Keratinocyte (primary cell): ENCODE measurements at regions not wholly inside any gene's neighbourhood (a gene's known extent, or its start where the extent isn't known, plus 50 kb on each side); places are given as distances from the start of the nearest gene placed in this dataset.

ENCODE experiments used
- DNase-seq: peaks from one replicate; pipeline ENCODE4 v3.0.0-alpha.2; 2011; ENCODE audit warnings: low read depth, missing footprints, low spot score
- FAIRE-seq: peaks from 2 replicates; lab custom pipeline; 2011; peaks lifted over from hg19 to GRCh38; lab: Jason Lieb, UNC
- H2AFZ ChIP-seq: 2 replicates; pipeline ENCODE4 v1.6.0; 2012; ENCODE audit warnings: low read length, control low read depth, inconsistent platforms; ENCODE audit not compliant: control insufficient read depth
- H3K27ac ChIP-seq: 2 replicates; pipeline ENCODE4 v1.5.1; 2011; ENCODE audit warnings: low read length; ENCODE audit not compliant: control insufficient read depth, insufficient read depth
- H3K27me3 ChIP-seq: 3 replicates; pipeline ENCODE4 v1.6.0; 2011; ENCODE audit warnings: low read length; ENCODE audit not compliant: control insufficient read depth, insufficient read depth; ENCODE audit errors: extremely low read depth
- H3K36me3 ChIP-seq, 2 experiments: 2 replicates in 1 of 2; 3 replicates in 1 of 2; pipeline ENCODE4 v1.5.1; 2011; ENCODE audit warnings: low read length in 2 of 2, mild to moderate bottlenecking in 1 of 2; ENCODE audit not compliant: control insufficient read depth in 2 of 2, insufficient read depth in 2 of 2; ENCODE audit errors: extremely low read depth in 1 of 2
- H3K4me1 ChIP-seq: 3 replicates; pipeline ENCODE4 v1.5.1; 2011; ENCODE audit warnings: low read length; ENCODE audit not compliant: control insufficient read depth, insufficient read depth; ENCODE audit errors: extremely low read depth
- H3K4me2 ChIP-seq: 3 replicates; pipeline ENCODE4 v1.6.0; 2011; ENCODE audit warnings: low read depth, low read length; ENCODE audit not compliant: control insufficient read depth, insufficient read depth; ENCODE audit errors: extremely low read depth
- H3K4me3 ChIP-seq, 3 experiments: fragments of 200-600 bp in 1 of 3; sonication (generic) in 1 of 3; 2 replicates in 2 of 3; 3 replicates in 1 of 3; pipeline ENCODE4 v1.5.1; 2011 to 2016; ENCODE audit warnings: low read length in 3 of 3, mild to moderate bottlenecking in 3 of 3, control low read depth in 2 of 3, inconsistent platforms in 1 of 3, low read depth in 1 of 3, mixed read lengths in 1 of 3, mixed run types in 1 of 3, moderate library complexity in 1 of 3; ENCODE audit not compliant: control insufficient read depth in 2 of 3, insufficient read depth in 2 of 3; ENCODE audit errors: extremely low read depth in 1 of 3
- H3K79me2 ChIP-seq: 2 replicates; pipeline ENCODE4 v1.6.0; 2012; ENCODE audit warnings: low read length; ENCODE audit not compliant: control insufficient read depth, insufficient read depth
- H3K9ac ChIP-seq: 3 replicates; pipeline ENCODE4 v1.6.0; 2011; ENCODE audit warnings: low read length; ENCODE audit not compliant: control insufficient read depth, insufficient read depth; ENCODE audit errors: extremely low read depth
- H3K9me1 ChIP-seq: 3 replicates; pipeline ENCODE4 v1.6.0; 2011; ENCODE audit warnings: low read length; ENCODE audit not compliant: control insufficient read depth, insufficient read depth; ENCODE audit errors: extremely low read depth
- H3K9me3 ChIP-seq: 2 replicates; pipeline ENCODE4 v1.5.1; 2012; ENCODE audit warnings: low read depth, low read length; ENCODE audit not compliant: control insufficient read depth
- H4K20me1 ChIP-seq: 3 replicates; pipeline ENCODE4 v1.6.0; 2011; ENCODE audit warnings: low read length; ENCODE audit not compliant: control insufficient read depth, insufficient read depth; ENCODE audit errors: extremely low read depth
- EZH2 ChIP-seq: IDR thresholded peaks from one replicate; pipeline ENCODE4 v1.6.1; 2012; ENCODE audit warnings: inconsistent platforms, mild to moderate bottlenecking, low read length, moderate library complexity
- dilution Hi-C: fragments of 300-500 bp; cut with MboI; formaldehyde crosslinking; loops from one replicate; pipeline ENCODE4 v1.7.0; 2020; ENCODE audit warnings: low sequenced_read_pairs; ENCODE audit not compliant: extremely low pct_ligation_motif_present
- TF ChIP-seq, protein P1 (sequence below), 3 experiments: IDR thresholded peaks in 1 of 3; conservative IDR thresholded peaks in 1 of 3; optimal IDR thresholded peaks in 1 of 3; 2 replicates in 2 of 3; 3 replicates in 1 of 3; pipeline versions ENCODE3 to v1.5.1; 2011; ENCODE audit warnings: low read length in 3 of 3, mild to moderate bottlenecking in 3 of 3, moderate library complexity in 2 of 3, control low read depth in 1 of 3, inconsistent platforms in 1 of 3; ENCODE audit not compliant: insufficient read depth in 2 of 3; ENCODE audit errors: extremely low read depth in 1 of 3

DNA sequence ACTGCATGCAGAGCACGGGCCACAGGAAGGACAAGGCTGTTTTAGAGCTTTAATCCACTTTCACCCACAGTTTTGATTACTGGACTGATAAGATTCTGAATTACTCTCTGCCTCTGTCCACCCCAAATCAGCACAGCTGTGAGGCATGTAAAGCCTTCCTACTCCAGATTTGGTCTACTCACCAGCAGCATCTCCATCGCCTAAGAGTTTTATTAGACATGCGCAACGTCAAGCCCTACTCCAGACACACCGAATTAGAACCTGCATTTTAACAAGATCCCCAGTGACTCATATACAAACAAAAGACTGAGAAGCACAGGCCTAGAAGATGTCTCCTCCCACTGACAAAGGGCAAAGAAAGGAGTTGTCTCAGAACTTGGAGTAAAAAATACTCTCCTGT lies 221.2 kb downstream of the TUSC7 start:
- dilution Hi-C loops, result no loop called here
- no peak overlapping the region for H3K27ac ChIP-seq
- no peaks in the 10 kb centered on the region for H3K4me1 ChIP-seq
- no peaks in the 10 kb centered on the region for H3K9me1 ChIP-seq
- FAIRE-seq (no peak), DNase-seq (no peak)
- H3K27me3 ChIP-seq, result no peaks in the 10 kb centered on the region
- H4K20me1 ChIP-seq, result no peaks in the 10 kb centered on the region
- H3K79me2 ChIP-seq, result no peaks in the 10 kb centered on the region
- no peak overlapping the region for H3K4me3 ChIP-seq
- H3K9ac ChIP-seq, result no peak overlapping the region
- no peaks in the 10 kb centered on the region for H3K9me3 ChIP-seq
- no peak overlapping the region for H3K4me2 ChIP-seq
- no peaks in the 10 kb centered on the region for H3K36me3 ChIP-seq
- H2AFZ ChIP-seq, result no peak overlapping the region
- TF ChIP-seq, protein P1, sequence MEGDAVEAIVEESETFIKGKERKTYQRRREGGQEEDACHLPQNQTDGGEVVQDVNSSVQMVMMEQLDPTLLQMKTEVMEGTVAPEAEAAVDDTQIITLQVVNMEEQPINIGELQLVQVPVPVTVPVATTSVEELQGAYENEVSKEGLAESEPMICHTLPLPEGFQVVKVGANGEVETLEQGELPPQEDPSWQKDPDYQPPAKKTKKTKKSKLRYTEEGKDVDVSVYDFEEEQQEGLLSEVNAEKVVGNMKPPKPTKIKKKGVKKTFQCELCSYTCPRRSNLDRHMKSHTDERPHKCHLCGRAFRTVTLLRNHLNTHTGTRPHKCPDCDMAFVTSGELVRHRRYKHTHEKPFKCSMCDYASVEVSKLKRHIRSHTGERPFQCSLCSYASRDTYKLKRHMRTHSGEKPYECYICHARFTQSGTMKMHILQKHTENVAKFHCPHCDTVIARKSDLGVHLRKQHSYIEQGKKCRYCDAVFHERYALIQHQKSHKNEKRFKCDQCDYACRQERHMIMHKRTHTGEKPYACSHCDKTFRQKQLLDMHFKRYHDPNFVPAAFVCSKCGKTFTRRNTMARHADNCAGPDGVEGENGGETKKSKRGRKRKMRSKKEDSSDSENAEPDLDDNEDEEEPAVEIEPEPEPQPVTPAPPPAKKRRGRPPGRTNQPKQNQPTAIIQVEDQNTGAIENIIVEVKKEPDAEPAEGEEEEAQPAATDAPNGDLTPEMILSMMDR (optimal IDR thresholded peaks at IDR 0.05 in 1 of 3, IDR thresholded peaks at IDR 0.05 in 1 of 3, conservative IDR thresholded peaks at IDR 0.05 in 1 of 3; ENCODE audit: extremely low read depth in 1 of 3, insufficient read depth in 2 of 3, low read length in 3 of 3), result no peak
- no peak for TF ChIP-seq EZH2

DNA sequence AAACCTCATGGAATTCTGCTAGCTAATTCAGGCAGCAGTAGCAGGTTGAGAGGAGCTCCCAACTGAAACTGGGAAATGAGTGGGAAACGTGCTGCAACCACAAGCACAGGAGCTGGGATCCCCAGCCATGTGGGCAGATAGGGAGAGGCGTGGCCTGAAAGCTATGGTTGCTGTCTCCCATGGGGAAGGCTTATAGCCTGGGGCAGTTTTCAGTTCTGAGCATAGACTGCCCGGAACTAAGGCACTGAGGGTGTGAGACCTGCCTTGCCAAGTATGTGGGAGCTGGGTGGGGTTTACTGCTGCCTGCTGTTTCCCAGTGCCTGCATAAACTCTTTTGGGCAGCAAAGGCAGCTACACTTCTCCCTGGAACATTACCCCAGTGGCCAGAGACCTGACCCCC lies 229.5 kb downstream of the TUSC7 start:
- H3K9me3 ChIP-seq, result peaks cover 3% of the 10 kb centered on the region
- no peak overlapping the region for H2AFZ ChIP-seq
- no peak overlapping the region for H3K9ac ChIP-seq
- H3K36me3 ChIP-seq, result no peaks in the 10 kb centered on the region
- no peaks in the 10 kb centered on the region for H3K9me1 ChIP-seq
- FAIRE-seq (no peak), DNase-seq (no peak)
- dilution Hi-C loops, result no loop called here
- H4K20me1 ChIP-seq, result no peaks in the 10 kb centered on the region
- no peaks in the 10 kb centered on the region for H3K4me1 ChIP-seq
- H3K27ac ChIP-seq, result no peak overlapping the region
- H3K27me3 ChIP-seq, result no peaks in the 10 kb centered on the region
- H3K4me2 ChIP-seq, result no peak overlapping the region
- TF ChIP-seq EZH2, result no peak
- TF ChIP-seq, protein P1 (optimal IDR thresholded peaks at IDR 0.05 in 1 of 3, IDR thresholded peaks at IDR 0.05 in 1 of 3, conservative IDR thresholded peaks at IDR 0.05 in 1 of 3; ENCODE audit: extremely low read depth in 1 of 3, insufficient read depth in 2 of 3, low read length in 3 of 3), result no peak
- no peaks in the 10 kb centered on the region for H3K79me2 ChIP-seq
- H3K4me3 ChIP-seq, result no peak overlapping the region
